Keratinocyte (primary cell): ENCODE measurements at regions not wholly inside any gene's neighbourhood (a gene's known extent, or its start where the extent isn't known, plus 50 kb on each side); places are given as distances from the start of the nearest gene placed in this dataset.

Experiments used
- DNase-seq: peaks from one replicate; pipeline ENCODE4 v3.0.0-alpha.2; 2011; ENCODE audit warnings: low read depth, missing footprints, low spot score
- FAIRE-seq: peaks from 2 replicates; lab custom pipeline; 2011; peaks lifted over from hg19 to GRCh38; lab: Jason Lieb, UNC
- H2AFZ ChIP-seq: 2 replicates; pipeline ENCODE4 v1.6.0; 2012; ENCODE audit warnings: low read length, control low read depth, inconsistent platforms; ENCODE audit not compliant: control insufficient read depth
- H3K27ac ChIP-seq: 2 replicates; pipeline ENCODE4 v1.5.1; 2011; ENCODE audit warnings: low read length; ENCODE audit not compliant: control insufficient read depth, insufficient read depth
- H3K27me3 ChIP-seq: 3 replicates; pipeline ENCODE4 v1.6.0; 2011; ENCODE audit warnings: low read length; ENCODE audit not compliant: control insufficient read depth, insufficient read depth; ENCODE audit errors: extremely low read depth
- H3K36me3 ChIP-seq, 2 experiments: 2 replicates in 1 of 2; 3 replicates in 1 of 2; pipeline ENCODE4 v1.5.1; 2011; ENCODE audit warnings: low read length in 2 of 2, mild to moderate bottlenecking in 1 of 2; ENCODE audit not compliant: control insufficient read depth in 2 of 2, insufficient read depth in 2 of 2; ENCODE audit errors: extremely low read depth in 1 of 2
- H3K4me1 ChIP-seq: 3 replicates; pipeline ENCODE4 v1.5.1; 2011; ENCODE audit warnings: low read length; ENCODE audit not compliant: control insufficient read depth, insufficient read depth; ENCODE audit errors: extremely low read depth
- H3K4me2 ChIP-seq: 3 replicates; pipeline ENCODE4 v1.6.0; 2011; ENCODE audit warnings: low read depth, low read length; ENCODE audit not compliant: control insufficient read depth, insufficient read depth; ENCODE audit errors: extremely low read depth
- H3K4me3 ChIP-seq, 3 experiments: fragments of 200-600 bp in 1 of 3; sonication (generic) in 1 of 3; 2 replicates in 2 of 3; 3 replicates in 1 of 3; pipeline ENCODE4 v1.5.1; 2011 to 2016; ENCODE audit warnings: low read length in 3 of 3, mild to moderate bottlenecking in 3 of 3, control low read depth in 2 of 3, inconsistent platforms in 1 of 3, low read depth in 1 of 3, mixed read lengths in 1 of 3, mixed run types in 1 of 3, moderate library complexity in 1 of 3; ENCODE audit not compliant: control insufficient read depth in 2 of 3, insufficient read depth in 2 of 3; ENCODE audit errors: extremely low read depth in 1 of 3
- H3K79me2 ChIP-seq: 2 replicates; pipeline ENCODE4 v1.6.0; 2012; ENCODE audit warnings: low read length; ENCODE audit not compliant: control insufficient read depth, insufficient read depth
- H3K9ac ChIP-seq: 3 replicates; pipeline ENCODE4 v1.6.0; 2011; ENCODE audit warnings: low read length; ENCODE audit not compliant: control insufficient read depth, insufficient read depth; ENCODE audit errors: extremely low read depth
- H3K9me1 ChIP-seq: 3 replicates; pipeline ENCODE4 v1.6.0; 2011; ENCODE audit warnings: low read length; ENCODE audit not compliant: control insufficient read depth, insufficient read depth; ENCODE audit errors: extremely low read depth
- H3K9me3 ChIP-seq: 2 replicates; pipeline ENCODE4 v1.5.1; 2012; ENCODE audit warnings: low read depth, low read length; ENCODE audit not compliant: control insufficient read depth
- H4K20me1 ChIP-seq: 3 replicates; pipeline ENCODE4 v1.6.0; 2011; ENCODE audit warnings: low read length; ENCODE audit not compliant: control insufficient read depth, insufficient read depth; ENCODE audit errors: extremely low read depth
- EZH2 ChIP-seq: IDR thresholded peaks from one replicate; pipeline ENCODE4 v1.6.1; 2012; ENCODE audit warnings: inconsistent platforms, mild to moderate bottlenecking, low read length, moderate library complexity
- dilution Hi-C: fragments of 300-500 bp; cut with MboI; formaldehyde crosslinking; loops from one replicate; pipeline ENCODE4 v1.7.0; 2020; ENCODE audit warnings: low sequenced_read_pairs; ENCODE audit not compliant: extremely low pct_ligation_motif_present
- TF ChIP-seq, protein P1 (sequence below), 3 experiments: IDR thresholded peaks in 1 of 3; conservative IDR thresholded peaks in 1 of 3; optimal IDR thresholded peaks in 1 of 3; 2 replicates in 2 of 3; 3 replicates in 1 of 3; pipeline versions ENCODE3 to v1.5.1; 2011; ENCODE audit warnings: low read length in 3 of 3, mild to moderate bottlenecking in 3 of 3, moderate library complexity in 2 of 3, control low read depth in 1 of 3, inconsistent platforms in 1 of 3; ENCODE audit not compliant: insufficient read depth in 2 of 3; ENCODE audit errors: extremely low read depth in 1 of 3

DNA sequence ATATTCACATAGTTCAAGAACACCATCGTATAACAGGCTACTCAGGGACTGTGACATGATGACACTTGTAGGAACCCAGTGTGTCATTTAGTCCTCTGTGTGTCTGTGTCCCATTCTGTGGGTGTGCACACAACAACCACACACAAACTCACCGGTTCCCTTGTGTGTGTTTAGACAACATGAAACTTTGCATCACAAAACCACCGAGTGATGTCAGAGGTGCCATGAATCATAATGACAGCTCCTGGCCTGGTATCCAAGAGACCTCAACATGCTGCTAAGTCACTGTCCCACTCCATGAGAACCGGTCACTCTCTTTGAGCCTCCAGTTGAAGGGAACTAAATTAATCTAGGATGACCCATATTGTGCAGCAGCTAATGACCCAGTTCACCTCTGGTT, 421.3 kb downstream of the PREX1 start:
- no peaks in the 10 kb centered on the region for H3K36me3 ChIP-seq
- H2AFZ ChIP-seq: no peak overlapping the region
- no peaks in the 10 kb centered on the region for H3K9me3 ChIP-seq
- H3K79me2 ChIP-seq: no peaks in the 10 kb centered on the region
- no peak overlapping the region for H3K9ac ChIP-seq
- no peak overlapping the region for H3K4me3 ChIP-seq
- no peak overlapping the region for H3K27ac ChIP-seq
- H4K20me1 ChIP-seq: no peaks in the 10 kb centered on the region
- no peak for TF ChIP-seq EZH2
- TF ChIP-seq, protein P1, sequence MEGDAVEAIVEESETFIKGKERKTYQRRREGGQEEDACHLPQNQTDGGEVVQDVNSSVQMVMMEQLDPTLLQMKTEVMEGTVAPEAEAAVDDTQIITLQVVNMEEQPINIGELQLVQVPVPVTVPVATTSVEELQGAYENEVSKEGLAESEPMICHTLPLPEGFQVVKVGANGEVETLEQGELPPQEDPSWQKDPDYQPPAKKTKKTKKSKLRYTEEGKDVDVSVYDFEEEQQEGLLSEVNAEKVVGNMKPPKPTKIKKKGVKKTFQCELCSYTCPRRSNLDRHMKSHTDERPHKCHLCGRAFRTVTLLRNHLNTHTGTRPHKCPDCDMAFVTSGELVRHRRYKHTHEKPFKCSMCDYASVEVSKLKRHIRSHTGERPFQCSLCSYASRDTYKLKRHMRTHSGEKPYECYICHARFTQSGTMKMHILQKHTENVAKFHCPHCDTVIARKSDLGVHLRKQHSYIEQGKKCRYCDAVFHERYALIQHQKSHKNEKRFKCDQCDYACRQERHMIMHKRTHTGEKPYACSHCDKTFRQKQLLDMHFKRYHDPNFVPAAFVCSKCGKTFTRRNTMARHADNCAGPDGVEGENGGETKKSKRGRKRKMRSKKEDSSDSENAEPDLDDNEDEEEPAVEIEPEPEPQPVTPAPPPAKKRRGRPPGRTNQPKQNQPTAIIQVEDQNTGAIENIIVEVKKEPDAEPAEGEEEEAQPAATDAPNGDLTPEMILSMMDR (optimal IDR thresholded peaks at IDR 0.05 in 1 of 3, IDR thresholded peaks at IDR 0.05 in 1 of 3, conservative IDR thresholded peaks at IDR 0.05 in 1 of 3; ENCODE audit: extremely low read depth in 1 of 3, insufficient read depth in 2 of 3, low read length in 3 of 3): no peak
- dilution Hi-C loops: no loop called here
- FAIRE-seq: no peak
- no peak overlapping the region for H3K4me2 ChIP-seq
- H3K4me1 ChIP-seq: no peaks in the 10 kb centered on the region
- H3K9me1 ChIP-seq: no peaks in the 10 kb centered on the region
- no peaks in the 10 kb centered on the region for H3K27me3 ChIP-seq
- no peak for DNase-seq

DNA sequence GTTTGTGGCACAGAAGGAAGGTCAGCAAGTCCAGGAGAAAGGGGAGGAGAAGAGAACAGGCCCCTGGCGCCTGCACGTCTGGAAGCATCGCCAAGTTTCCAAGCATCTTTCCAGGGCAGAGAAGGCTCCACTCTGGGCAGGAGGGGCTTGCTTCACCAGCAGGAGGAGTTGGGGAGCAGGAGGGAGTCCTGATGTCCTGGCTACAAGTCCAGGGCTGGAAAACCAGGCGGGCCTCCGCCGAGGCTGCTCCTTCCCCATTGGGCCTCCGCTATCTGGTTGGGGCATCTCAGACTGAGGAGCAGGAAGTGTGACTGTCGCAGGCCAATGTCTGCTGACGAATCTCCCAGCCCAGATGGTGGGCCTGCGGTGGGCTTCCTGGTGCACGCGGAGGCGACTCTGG, 421.9 kb downstream of the PREX1 start:
- dilution Hi-C loops: no loop called here
- H3K27ac ChIP-seq: no peak overlapping the region

More for the DNA sequence above, 421.9 kb downstream of the PREX1 start:
- no peak for DNase-seq
- Histone ChIP-seq H3K9me1 (no peaks in the 10 kb centered on the region), H3K4me1 (no peaks in the 10 kb centered on the region), H3K36me3 (no peaks in the 10 kb centered on the region), H3K4me2 (no peak overlapping the region), H3K4me3 (no peak overlapping the region), H3K27me3 (no peaks in the 10 kb centered on the region), H2AFZ (no peak overlapping the region), H4K20me1 (no peaks in the 10 kb centered on the region), H3K9me3 (no peaks in the 10 kb centered on the region), H3K9ac (no peak overlapping the region), H3K79me2 (no peaks in the 10 kb centered on the region)
- FAIRE-seq: no peak
- no peak for TF ChIP-seq EZH2
- TF ChIP-seq, protein P1 (optimal IDR thresholded peaks at IDR 0.05 in 1 of 3, IDR thresholded peaks at IDR 0.05 in 1 of 3, conservative IDR thresholded peaks at IDR 0.05 in 1 of 3; ENCODE audit: extremely low read depth in 1 of 3, insufficient read depth in 2 of 3, low read length in 3 of 3): peak in 1 of 3 experiments; percentile 12
